Keratinocyte (primary cell): ENCODE measurements at regions not wholly inside any gene's neighbourhood (a gene's known extent, or its start where the extent isn't known, plus 50 kb on each side); places are given as distances from the start of the nearest gene placed in this dataset.

Experiments
- DNase-seq: peaks from one replicate; pipeline ENCODE4 v3.0.0-alpha.2; 2011; ENCODE audit warnings: low read depth, missing footprints, low spot score
- FAIRE-seq: peaks from 2 replicates; lab custom pipeline; 2011; peaks lifted over from hg19 to GRCh38; lab: Jason Lieb, UNC
- H2AFZ ChIP-seq: 2 replicates; pipeline ENCODE4 v1.6.0; 2012; ENCODE audit warnings: low read length, control low read depth, inconsistent platforms; ENCODE audit not compliant: control insufficient read depth
- H3K27ac ChIP-seq: 2 replicates; pipeline ENCODE4 v1.5.1; 2011; ENCODE audit warnings: low read length; ENCODE audit not compliant: control insufficient read depth, insufficient read depth
- H3K27me3 ChIP-seq: 3 replicates; pipeline ENCODE4 v1.6.0; 2011; ENCODE audit warnings: low read length; ENCODE audit not compliant: control insufficient read depth, insufficient read depth; ENCODE audit errors: extremely low read depth
- H3K36me3 ChIP-seq, 2 experiments: 2 replicates in 1 of 2; 3 replicates in 1 of 2; pipeline ENCODE4 v1.5.1; 2011; ENCODE audit warnings: low read length in 2 of 2, mild to moderate bottlenecking in 1 of 2; ENCODE audit not compliant: control insufficient read depth in 2 of 2, insufficient read depth in 2 of 2; ENCODE audit errors: extremely low read depth in 1 of 2
- H3K4me1 ChIP-seq: 3 replicates; pipeline ENCODE4 v1.5.1; 2011; ENCODE audit warnings: low read length; ENCODE audit not compliant: control insufficient read depth, insufficient read depth; ENCODE audit errors: extremely low read depth
- H3K4me2 ChIP-seq: 3 replicates; pipeline ENCODE4 v1.6.0; 2011; ENCODE audit warnings: low read depth, low read length; ENCODE audit not compliant: control insufficient read depth, insufficient read depth; ENCODE audit errors: extremely low read depth
- H3K4me3 ChIP-seq, 3 experiments: fragments of 200-600 bp in 1 of 3; sonication (generic) in 1 of 3; 2 replicates in 2 of 3; 3 replicates in 1 of 3; pipeline ENCODE4 v1.5.1; 2011 to 2016; ENCODE audit warnings: low read length in 3 of 3, mild to moderate bottlenecking in 3 of 3, control low read depth in 2 of 3, inconsistent platforms in 1 of 3, low read depth in 1 of 3, mixed read lengths in 1 of 3, mixed run types in 1 of 3, moderate library complexity in 1 of 3; ENCODE audit not compliant: control insufficient read depth in 2 of 3, insufficient read depth in 2 of 3; ENCODE audit errors: extremely low read depth in 1 of 3
- H3K79me2 ChIP-seq: 2 replicates; pipeline ENCODE4 v1.6.0; 2012; ENCODE audit warnings: low read length; ENCODE audit not compliant: control insufficient read depth, insufficient read depth
- H3K9ac ChIP-seq: 3 replicates; pipeline ENCODE4 v1.6.0; 2011; ENCODE audit warnings: low read length; ENCODE audit not compliant: control insufficient read depth, insufficient read depth; ENCODE audit errors: extremely low read depth
- H3K9me1 ChIP-seq: 3 replicates; pipeline ENCODE4 v1.6.0; 2011; ENCODE audit warnings: low read length; ENCODE audit not compliant: control insufficient read depth, insufficient read depth; ENCODE audit errors: extremely low read depth
- H3K9me3 ChIP-seq: 2 replicates; pipeline ENCODE4 v1.5.1; 2012; ENCODE audit warnings: low read depth, low read length; ENCODE audit not compliant: control insufficient read depth
- H4K20me1 ChIP-seq: 3 replicates; pipeline ENCODE4 v1.6.0; 2011; ENCODE audit warnings: low read length; ENCODE audit not compliant: control insufficient read depth, insufficient read depth; ENCODE audit errors: extremely low read depth
- EZH2 ChIP-seq: IDR thresholded peaks from one replicate; pipeline ENCODE4 v1.6.1; 2012; ENCODE audit warnings: inconsistent platforms, mild to moderate bottlenecking, low read length, moderate library complexity
- dilution Hi-C: fragments of 300-500 bp; cut with MboI; formaldehyde crosslinking; loops from one replicate; pipeline ENCODE4 v1.7.0; 2020; ENCODE audit warnings: low sequenced_read_pairs; ENCODE audit not compliant: extremely low pct_ligation_motif_present
- TF ChIP-seq, protein P1 (sequence below), 3 experiments: IDR thresholded peaks in 1 of 3; conservative IDR thresholded peaks in 1 of 3; optimal IDR thresholded peaks in 1 of 3; 2 replicates in 2 of 3; 3 replicates in 1 of 3; pipeline versions ENCODE3 to v1.5.1; 2011; ENCODE audit warnings: low read length in 3 of 3, mild to moderate bottlenecking in 3 of 3, moderate library complexity in 2 of 3, control low read depth in 1 of 3, inconsistent platforms in 1 of 3; ENCODE audit not compliant: insufficient read depth in 2 of 3; ENCODE audit errors: extremely low read depth in 1 of 3

GRCh38 chr11:80538040-80538439 is 1097.2 kb upstream of the TENM4 start:
- dilution Hi-C loops = no loop called here
- Histone ChIP-seq H3K79me2 (no peaks in the 10 kb centered on the region), H3K9me3 (no peaks in the 10 kb centered on the region), H3K4me3 (no peak overlapping the region), H2AFZ (no peak overlapping the region), H4K20me1 (no peaks in the 10 kb centered on the region), H3K9ac (no peak overlapping the region), H3K36me3 (no peaks in the 10 kb centered on the region), H3K27ac (no peak overlapping the region), H3K9me1 (no peaks in the 10 kb centered on the region), H3K4me2 (no peak overlapping the region), H3K27me3 (no peaks in the 10 kb centered on the region), H3K4me1 (no peaks in the 10 kb centered on the region)
- TF ChIP-seq EZH2 = no peak
- TF ChIP-seq, protein P1, sequence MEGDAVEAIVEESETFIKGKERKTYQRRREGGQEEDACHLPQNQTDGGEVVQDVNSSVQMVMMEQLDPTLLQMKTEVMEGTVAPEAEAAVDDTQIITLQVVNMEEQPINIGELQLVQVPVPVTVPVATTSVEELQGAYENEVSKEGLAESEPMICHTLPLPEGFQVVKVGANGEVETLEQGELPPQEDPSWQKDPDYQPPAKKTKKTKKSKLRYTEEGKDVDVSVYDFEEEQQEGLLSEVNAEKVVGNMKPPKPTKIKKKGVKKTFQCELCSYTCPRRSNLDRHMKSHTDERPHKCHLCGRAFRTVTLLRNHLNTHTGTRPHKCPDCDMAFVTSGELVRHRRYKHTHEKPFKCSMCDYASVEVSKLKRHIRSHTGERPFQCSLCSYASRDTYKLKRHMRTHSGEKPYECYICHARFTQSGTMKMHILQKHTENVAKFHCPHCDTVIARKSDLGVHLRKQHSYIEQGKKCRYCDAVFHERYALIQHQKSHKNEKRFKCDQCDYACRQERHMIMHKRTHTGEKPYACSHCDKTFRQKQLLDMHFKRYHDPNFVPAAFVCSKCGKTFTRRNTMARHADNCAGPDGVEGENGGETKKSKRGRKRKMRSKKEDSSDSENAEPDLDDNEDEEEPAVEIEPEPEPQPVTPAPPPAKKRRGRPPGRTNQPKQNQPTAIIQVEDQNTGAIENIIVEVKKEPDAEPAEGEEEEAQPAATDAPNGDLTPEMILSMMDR (optimal IDR thresholded peaks at IDR 0.05 in 1 of 3, IDR thresholded peaks at IDR 0.05 in 1 of 3, conservative IDR thresholded peaks at IDR 0.05 in 1 of 3; ENCODE audit: extremely low read depth in 1 of 3, insufficient read depth in 2 of 3, low read length in 3 of 3) = no peak
- FAIRE-seq = no peak
- no peak for DNase-seq

GRCh38 chr11:80533463-80533862 is 1092.6 kb upstream of the TENM4 start:
- Histone ChIP-seq H3K4me2 (no peak overlapping the region), H2AFZ (no peak overlapping the region), H3K4me3 (no peak overlapping the region), H3K27me3 (no peaks in the 10 kb centered on the region), H3K4me1 (no peaks in the 10 kb centered on the region), H3K9me3 (no peaks in the 10 kb centered on the region), H3K27ac (no peak overlapping the region), H3K36me3 (no peaks in the 10 kb centered on the region), H3K9me1 (no peaks in the 10 kb centered on the region), H3K9ac (no peak overlapping the region), H3K79me2 (no peaks in the 10 kb centered on the region), H4K20me1 (no peaks in the 10 kb centered on the region)
- dilution Hi-C loops = no loop called here
- TF ChIP-seq, protein P1 (optimal IDR thresholded peaks at IDR 0.05 in 1 of 3, IDR thresholded peaks at IDR 0.05 in 1 of 3, conservative IDR thresholded peaks at IDR 0.05 in 1 of 3; ENCODE audit: extremely low read depth in 1 of 3, insufficient read depth in 2 of 3, low read length in 3 of 3) = no peak
- FAIRE-seq (no peak), DNase-seq (no peak)
